Parathyroid adenoma (tissue), 2 donors: ENCODE measurements at regions not wholly inside any gene's neighbourhood (a gene's known extent, or its start where the extent isn't known, plus 50 kb on each side); places are given as distances from the start of the nearest gene placed in this dataset.

Experiments used
- H2AFZ ChIP-seq: fragments of 300-600 bp; sonication (generic); one replicate; pipeline ENCODE4 v1.7.0; 2017; ENCODE audit warnings: antibody characterized with exemption, mild to moderate bottlenecking
- H3K27ac ChIP-seq: fragments of 300-600 bp; sonication (generic); one replicate; pipeline ENCODE4 v1.7.0; 2017
- H3K27me3 ChIP-seq: fragments of 300-600 bp; sonication (generic); one replicate; pipeline ENCODE4 v1.7.0; 2017; ENCODE audit warnings: low read length; ENCODE audit not compliant: control insufficient read depth, insufficient read depth
- H3K36me3 ChIP-seq: fragments of 300-600 bp; sonication (generic); one replicate; pipeline ENCODE4 v1.7.0; 2017; ENCODE audit warnings: low read length; ENCODE audit not compliant: control insufficient read depth, insufficient read depth
- H3K4me1 ChIP-seq: fragments of 300-600 bp; sonication (generic); one replicate; pipeline ENCODE4 v1.7.0; 2017; ENCODE audit warnings: control low read depth
- H3K4me2 ChIP-seq: fragments of 300-600 bp; sonication (generic); one replicate; pipeline ENCODE4 v1.7.0; 2017; ENCODE audit warnings: low read length
- H3K4me3 ChIP-seq: fragments of 300-600 bp; sonication (generic); one replicate; pipeline ENCODE4 v1.7.0; 2017; ENCODE audit warnings: low read depth, low read length
- H3K79me2 ChIP-seq: fragments of 300-600 bp; sonication (generic); one replicate; pipeline ENCODE4 v1.7.0; 2017; ENCODE audit warnings: control low read depth
- H3K9ac ChIP-seq: fragments of 300-600 bp; sonication (generic); one replicate; pipeline ENCODE4 v1.7.0; 2017; ENCODE audit warnings: mild to moderate bottlenecking
- H3K9me3 ChIP-seq: fragments of 300-600 bp; sonication (generic); one replicate; pipeline ENCODE4 v1.7.0; 2017; ENCODE audit warnings: low read length; ENCODE audit not compliant: control insufficient read depth
- CTCF ChIP-seq: fragments of 300-600 bp; sonication (generic); IDR thresholded peaks from one replicate; pipeline ENCODE4 v1.7.0; 2017; ENCODE audit warnings: antibody characterized with exemption, mild to moderate bottlenecking
- donor health status: primary hyperparathyroidism.

- no peak overlapping the region for H3K27ac ChIP-seq
- no peaks in the 10 kb centered on the region for H3K36me3 ChIP-seq
- H2AFZ ChIP-seq: no peak overlapping the region
- no peaks in the 10 kb centered on the region for H3K27me3 ChIP-seq
- no peaks in the 10 kb centered on the region for H3K4me1 ChIP-seq
- no peak overlapping the region for H3K9ac ChIP-seq
- no peak for TF ChIP-seq CTCF
- no peak overlapping the region for H3K4me3 ChIP-seq
- H3K4me2 ChIP-seq: no peak overlapping the region
- H3K79me2 ChIP-seq: no peaks in the 10 kb centered on the region
- no peaks in the 10 kb centered on the region for H3K9me3 ChIP-seq
Observed at GRCh38 chr13:47277774-47278173, 380.9 kb upstream of the HTR2A start.

GRCh38 chr13:47268270-47268669 lies 371.4 kb upstream of the HTR2A start:
- Histone ChIP-seq H3K36me3 (no peaks in the 10 kb centered on the region), H3K4me1 (no peaks in the 10 kb centered on the region)
- TF ChIP-seq CTCF: no peak

GRCh38 chr13:47258384-47258783 lies 361.5 kb upstream of the HTR2A start:
- TF ChIP-seq CTCF: no peak
- no peaks in the 10 kb centered on the region for H3K27me3 ChIP-seq

More at GRCh38 chr13:47268270-47268669, 371.4 kb upstream of the HTR2A start:
- H3K4me3 ChIP-seq: no peak overlapping the region
- no peak overlapping the region for H2AFZ ChIP-seq
- no peaks in the 10 kb centered on the region for H3K79me2 ChIP-seq
- no peaks in the 10 kb centered on the region for H3K27me3 ChIP-seq
- no peak overlapping the region for H3K9ac ChIP-seq
- no peak overlapping the region for H3K4me2 ChIP-seq
- H3K27ac ChIP-seq: no peak overlapping the region
- H3K9me3 ChIP-seq: no peaks in the 10 kb centered on the region

GRCh38 chr13:47256618-47257017 lies 359.8 kb upstream of the HTR2A start:
- H3K36me3 ChIP-seq: no peaks in the 10 kb centered on the region
- no peak overlapping the region for H3K4me3 ChIP-seq
- H3K4me2 ChIP-seq: no peak overlapping the region
- TF ChIP-seq CTCF: no peak
- H3K9ac ChIP-seq: no peak overlapping the region
- H3K27me3 ChIP-seq: no peaks in the 10 kb centered on the region
- no peak overlapping the region for H2AFZ ChIP-seq
- no peaks in the 10 kb centered on the region for H3K9me3 ChIP-seq
- H3K27ac ChIP-seq: no peak overlapping the region
- H3K79me2 ChIP-seq: no peaks in the 10 kb centered on the region
- H3K4me1 ChIP-seq: no peaks in the 10 kb centered on the region

More at GRCh38 chr13:47258384-47258783, 361.5 kb upstream of the HTR2A start:
- Histone ChIP-seq H3K4me2 (no peak overlapping the region), H3K79me2 (no peaks in the 10 kb centered on the region), H3K9ac (no peak overlapping the region), H2AFZ (no peak overlapping the region), H3K9me3 (no peaks in the 10 kb centered on the region), H3K27ac (no peak overlapping the region), H3K4me3 (no peak overlapping the region), H3K4me1 (no peaks in the 10 kb centered on the region), H3K36me3 (no peaks in the 10 kb centered on the region)

- no peaks in the 10 kb centered on the region for H3K9me3 ChIP-seq
- no peaks in the 10 kb centered on the region for H3K79me2 ChIP-seq
- H3K36me3 ChIP-seq: no peaks in the 10 kb centered on the region
- H3K4me2 ChIP-seq: no peak overlapping the region
- H3K9ac ChIP-seq: no peak overlapping the region
- no peaks in the 10 kb centered on the region for H3K27me3 ChIP-seq
- TF ChIP-seq CTCF: no peak
- no peaks in the 10 kb centered on the region for H3K4me1 ChIP-seq
- H3K27ac ChIP-seq: no peak overlapping the region
- no peak overlapping the region for H3K4me3 ChIP-seq
- no peak overlapping the region for H2AFZ ChIP-seq
Observed at GRCh38 chr13:47252627-47253026, 355.8 kb upstream of the HTR2A start.
